GM12865 (cell line): ENCODE measurements at regions not wholly inside any gene's neighbourhood (a gene's known extent, or its start where the extent isn't known, plus 50 kb on each side); places are given as distances from the start of the nearest gene placed in this dataset.
A peak's percentile ranks its signal among the peaks of the same experiment; 100 is the strongest.

Experiments
- DNase-seq: peaks from one replicate; pipeline ENCODE4 v3.0.0; 2010; ENCODE audit warnings: low read depth
- H3K4me3 ChIP-seq: 2 replicates; pipeline ENCODE4 v1.5.1; 2011; ENCODE audit warnings: mild to moderate bottlenecking, low read depth, low read length, control low read depth
- CTCF ChIP-seq: IDR thresholded peaks from 2 replicates; pipeline ENCODE4 v1.5.1; 2011; ENCODE audit warnings: low read length, control low read depth, low read depth, inconsistent platforms; ENCODE audit not compliant: insufficient read depth; ENCODE audit errors: missing control alignments

DNA sequence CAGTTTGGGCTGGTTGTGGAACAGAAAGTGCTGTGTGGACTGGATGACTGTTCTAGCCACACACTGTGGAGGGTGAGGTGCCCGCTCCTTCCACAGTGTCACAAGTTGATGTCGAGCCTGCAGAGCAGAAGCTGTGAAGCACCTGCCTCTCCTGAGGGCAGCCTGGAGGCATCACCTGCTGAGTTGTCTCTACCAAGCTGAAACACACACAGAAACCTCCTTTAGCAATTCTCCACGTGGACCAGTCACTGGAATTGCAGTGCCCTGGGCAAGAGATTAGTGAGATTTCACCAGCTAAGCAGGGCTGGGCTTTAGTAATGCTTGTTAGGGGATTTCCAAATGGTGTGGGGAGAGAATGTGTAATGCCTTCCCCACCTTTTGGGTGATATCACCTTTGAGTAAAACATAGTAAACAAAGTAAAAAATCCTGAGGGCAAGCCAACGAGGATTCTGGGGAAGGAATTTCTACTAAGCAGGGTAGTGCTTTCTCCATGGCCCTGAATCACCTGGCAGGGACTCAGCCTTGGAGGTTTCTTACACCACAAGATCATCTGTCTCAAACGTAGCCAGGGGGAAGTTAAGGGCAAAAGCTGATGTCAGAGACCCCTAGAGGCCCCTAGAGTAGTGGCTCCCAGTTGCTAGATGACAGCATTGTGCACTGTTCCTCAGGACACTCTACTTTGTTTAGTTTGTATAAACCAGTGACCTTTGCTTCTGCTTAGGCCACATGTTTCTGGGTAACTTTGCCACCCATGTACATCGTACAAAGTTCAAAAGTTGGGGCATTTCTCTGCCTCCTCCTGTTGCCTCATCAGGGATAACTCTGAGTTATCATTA lies 233.1 kb upstream of the IGFBP3 start:
- peak; percentile 6 for TF ChIP-seq CTCF
- H3K4me3 ChIP-seq = no peak overlapping the region
- peak; percentile 85 for DNase-seq

DNA sequence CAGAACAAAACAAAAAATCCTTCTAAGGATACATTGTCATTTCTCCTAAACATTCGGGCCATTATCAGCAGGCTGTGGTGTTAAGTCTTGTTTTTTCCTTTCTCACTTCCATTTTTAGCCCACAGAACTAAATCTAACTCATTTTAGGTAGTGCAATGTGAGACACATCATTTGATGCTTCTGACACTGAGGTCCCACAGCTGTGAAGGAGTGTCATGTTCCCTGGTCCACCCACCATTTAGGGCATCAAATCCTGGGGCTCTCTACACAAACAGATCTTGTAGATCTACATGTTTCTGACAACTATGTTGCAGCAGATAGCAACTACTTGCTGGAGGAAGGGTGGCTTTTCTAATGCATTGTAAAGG lies 232.5 kb upstream of the IGFBP3 start:
- no peak for DNase-seq
- no peak for TF ChIP-seq CTCF
- H3K4me3 ChIP-seq = no peak overlapping the region

DNA sequence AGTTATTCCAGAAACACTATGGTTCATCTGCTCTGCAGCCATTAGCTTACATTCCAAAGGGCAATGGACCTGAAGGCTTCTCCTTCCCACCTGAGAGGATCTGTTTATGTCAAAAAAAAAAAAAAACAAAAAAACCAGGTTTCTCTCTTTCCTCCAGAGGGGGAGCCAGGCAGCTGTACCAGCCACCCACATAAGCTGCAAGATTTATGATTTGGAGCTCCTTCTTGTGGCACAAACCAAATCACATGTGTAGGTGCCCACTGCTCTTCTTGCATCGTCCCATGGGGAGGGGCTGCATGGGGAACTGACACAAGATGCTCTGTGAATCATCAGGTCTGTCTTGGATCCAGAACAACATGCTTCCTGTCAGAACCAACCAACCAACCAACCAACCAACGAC lies 231.6 kb upstream of the IGFBP3 start:
- H3K4me3 ChIP-seq = no peak overlapping the region
- TF ChIP-seq CTCF = no peak
- DNase-seq = peak; percentile 34

DNA sequence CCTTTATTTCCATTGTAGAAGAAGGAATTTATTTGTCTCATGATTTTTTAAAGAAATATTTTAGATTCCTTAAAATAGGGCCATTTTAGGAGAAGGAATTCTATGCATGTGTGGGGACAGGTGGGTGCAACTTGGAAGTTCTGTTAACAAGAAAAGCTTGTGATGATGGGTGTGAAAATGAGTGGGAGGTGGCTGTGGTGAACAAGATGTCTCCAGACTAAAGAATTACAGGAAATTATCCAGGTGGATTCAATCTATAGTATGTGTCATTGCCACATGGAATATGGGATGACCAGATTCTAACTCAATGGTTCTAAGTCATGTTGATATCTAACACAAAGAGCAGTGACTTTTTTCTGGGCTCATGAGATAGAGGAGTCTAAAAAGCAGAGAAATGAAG lies 229.6 kb upstream of the IGFBP3 start:
- DNase-seq = no peak
- no peak overlapping the region for H3K4me3 ChIP-seq
- TF ChIP-seq CTCF = no peak

GRCh38 chr7:46150202-46150601 lies 229.1 kb upstream of the IGFBP3 start:
- no peak for TF ChIP-seq CTCF
- no peak for DNase-seq

DNA sequence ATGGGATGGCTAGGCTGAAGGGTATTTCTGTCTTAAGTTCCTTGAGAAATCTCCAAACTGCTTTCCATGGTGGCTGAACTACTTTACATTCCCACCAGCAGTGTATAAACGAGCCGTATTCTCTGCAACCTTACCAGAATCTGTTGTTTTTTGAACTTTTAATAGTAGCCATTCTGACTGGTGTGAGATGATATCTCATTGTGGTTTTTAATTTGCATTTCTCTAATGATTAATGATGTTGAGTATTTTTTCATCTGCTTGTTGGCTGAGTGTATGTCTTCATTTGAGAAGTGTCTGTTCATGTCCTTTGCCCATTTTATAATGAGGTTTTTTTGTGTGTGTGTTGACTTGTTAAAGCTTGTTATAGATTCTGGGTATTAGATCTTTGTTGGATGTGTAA lies 226.8 kb upstream of the IGFBP3 start:
- no peak for DNase-seq
- H3K4me3 ChIP-seq = no peak overlapping the region
- TF ChIP-seq CTCF = no peak

More at GRCh38 chr7:46150202-46150601, 229.1 kb upstream of the IGFBP3 start:
- no peak overlapping the region for H3K4me3 ChIP-seq
